GM18861 (cell line): ENCODE measurements at regions not wholly inside any gene's neighbourhood (a gene's known extent, or its start where the extent isn't known, plus 50 kb on each side); places are given as distances from the start of the nearest gene placed in this dataset.

Experiments used
- ATAC-seq: cut with Tn5 transposase; IDR thresholded peaks from one replicate; pipeline ENCODE4 v1.9.1; 2021; ENCODE audit not compliant: unreplicated experiment

- ATAC-seq: no peak
Measured at GRCh38 chr6:41469156-41470028, 76.8 kb upstream of the FOXP4 start.

DNA sequence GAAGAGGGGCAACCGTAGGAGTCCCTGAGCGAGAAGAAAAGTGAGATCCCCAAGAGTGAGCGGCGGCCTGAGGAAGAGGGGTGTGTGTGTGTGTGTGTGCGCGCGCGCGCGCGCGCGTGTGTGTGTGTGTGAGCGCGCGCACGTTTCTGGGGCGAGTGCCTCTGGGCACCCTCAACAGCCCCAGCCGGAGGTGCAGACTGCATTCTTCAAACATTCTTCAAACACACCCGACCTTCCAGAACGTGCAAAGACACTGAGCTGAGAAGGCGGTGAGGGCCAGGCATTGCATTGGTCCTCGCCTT, 76.2 kb upstream of the FOXP4 start:
- no peak for ATAC-seq

DNA sequence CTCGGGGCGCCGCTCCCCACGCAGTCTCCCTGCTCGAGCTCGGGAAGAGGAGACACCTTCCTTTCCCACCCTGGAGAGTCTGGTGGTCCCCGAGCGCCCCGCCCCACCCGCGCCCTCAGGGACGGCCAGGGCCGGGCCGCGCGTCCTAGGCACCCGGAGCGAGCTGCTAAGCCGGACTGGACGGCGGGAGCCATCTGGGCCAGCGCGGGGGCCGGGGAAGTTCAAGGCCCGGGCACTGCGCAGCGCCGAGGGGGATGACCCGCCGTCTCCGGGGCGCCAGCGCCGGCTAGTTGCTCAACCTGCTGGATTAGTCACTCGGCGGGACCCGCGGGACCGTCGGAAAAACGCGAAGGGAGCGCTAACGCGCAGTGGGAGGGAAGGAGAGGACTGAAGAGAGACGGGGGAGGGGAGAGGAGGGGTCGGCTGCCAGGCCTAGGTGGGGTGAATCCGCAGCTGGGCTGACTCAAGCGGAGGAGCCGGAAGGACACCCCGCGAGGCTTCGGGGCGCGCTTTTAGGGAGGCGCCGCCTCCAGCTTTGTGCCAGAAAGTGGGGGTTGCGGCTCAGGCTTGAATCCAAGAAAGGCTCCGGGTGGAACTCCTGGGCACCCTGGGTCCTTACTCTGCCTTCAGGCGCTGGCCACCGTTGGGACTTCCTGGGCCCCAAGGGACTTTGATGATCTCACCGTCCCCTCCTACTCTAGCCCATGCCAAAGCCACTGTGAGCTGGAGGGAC, 75.7 kb upstream of the FOXP4 start:
- ATAC-seq: no peak

DNA sequence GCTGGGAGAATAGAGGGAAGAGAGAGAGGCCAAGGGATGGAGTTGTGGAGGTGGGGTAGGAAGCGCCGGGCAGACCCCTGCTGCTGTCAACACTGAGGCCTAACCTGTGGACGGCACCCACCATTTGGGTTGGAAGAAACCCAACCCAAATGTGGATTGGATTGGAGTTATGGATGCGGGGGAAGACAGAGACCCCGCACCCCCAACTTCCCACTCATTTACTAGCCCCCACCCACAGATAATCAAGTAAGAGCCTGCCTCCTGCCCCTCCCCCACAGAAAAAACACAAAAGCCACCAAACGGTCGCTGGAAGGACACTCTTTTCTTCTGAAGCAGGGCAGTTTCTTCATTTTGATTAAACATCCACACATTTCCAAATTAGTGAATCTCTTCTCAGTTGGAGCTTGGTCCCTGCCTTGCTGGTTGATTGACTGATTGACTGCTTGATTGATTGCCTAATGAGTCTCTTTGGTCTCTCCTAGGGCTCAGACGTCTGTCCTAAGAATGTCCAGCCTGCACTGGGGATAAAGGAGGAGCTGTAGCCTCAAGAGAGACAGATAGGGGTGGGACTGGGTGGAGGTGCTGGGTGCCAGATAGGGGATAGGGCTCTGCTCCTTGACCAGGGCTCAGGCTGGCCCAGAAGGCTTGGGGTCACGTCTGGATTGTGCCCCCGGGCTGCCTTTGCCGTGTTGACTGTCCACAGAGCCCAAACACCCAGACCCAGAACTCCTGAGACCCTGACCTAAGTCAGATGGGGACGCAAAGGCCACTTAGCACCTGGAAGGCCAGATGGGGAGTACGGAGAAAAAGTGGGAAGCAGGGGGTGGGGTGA, 74.9 kb upstream of the FOXP4 start:
- no peak for ATAC-seq

GRCh38 chr6:41474213-41474933, 71.8 kb upstream of the FOXP4 start:
- ATAC-seq: no peak

- ATAC-seq: no peak
Measured at GRCh38 chr6:41475164-41475563, 71.0 kb upstream of the FOXP4 start.

DNA sequence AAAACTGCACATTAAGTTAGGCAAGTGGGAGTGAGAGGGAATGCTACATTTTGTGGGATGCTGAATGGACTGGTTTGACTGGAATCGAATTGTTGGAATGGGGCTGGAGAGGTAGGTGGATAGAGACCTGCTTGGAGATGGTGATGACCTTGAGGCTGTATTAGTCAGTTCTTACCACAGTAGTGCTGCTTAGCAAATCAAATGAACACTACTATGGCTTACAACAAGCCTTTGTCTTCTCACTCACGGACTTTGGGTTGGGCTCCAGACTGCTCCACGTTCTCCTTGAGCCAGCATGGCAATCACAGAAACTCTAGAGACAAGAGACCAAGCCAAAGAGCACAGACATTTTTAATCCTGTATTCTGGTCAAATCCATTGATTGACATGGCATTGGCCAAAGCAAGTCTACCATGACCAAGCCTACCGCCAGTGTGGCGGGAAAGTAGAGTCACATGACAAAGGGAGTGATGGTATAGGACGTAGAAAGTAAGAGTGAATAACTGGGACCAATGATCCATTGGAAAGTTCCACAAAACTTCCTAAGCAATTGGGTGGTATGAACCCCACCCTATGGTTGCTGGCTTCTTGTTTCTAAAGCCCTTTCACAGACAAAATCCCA, 70.3 kb upstream of the FOXP4 start:
- ATAC-seq: no peak

- ATAC-seq: no peak
Measured at GRCh38 chr6:41476401-41476800, 69.8 kb upstream of the FOXP4 start.

- ATAC-seq: no peak
Measured at GRCh38 chr6:41477572-41477971, 68.6 kb upstream of the FOXP4 start.

DNA sequence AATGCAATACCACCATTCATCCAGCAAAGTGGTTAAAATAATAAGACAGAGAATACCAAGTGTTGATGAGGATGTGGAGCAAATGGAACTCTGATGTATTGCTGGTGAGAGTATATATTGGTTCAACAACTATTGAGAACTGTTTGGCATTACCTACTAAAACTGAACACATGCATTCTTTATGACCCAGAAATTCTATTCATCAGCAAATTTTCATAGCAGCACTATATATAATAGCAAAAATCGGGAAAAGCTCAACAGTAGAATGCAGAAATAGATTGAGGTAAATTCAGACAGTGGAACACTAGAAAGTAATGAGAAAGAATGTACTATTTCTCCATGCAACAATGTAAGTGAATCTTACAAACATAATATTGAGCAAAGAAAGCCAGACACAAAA, 62.2 kb upstream of the FOXP4 start:
- no peak for ATAC-seq

- no peak for ATAC-seq
Measured at GRCh38 chr6:41487860-41488432, 58.2 kb upstream of the FOXP4 start.

DNA sequence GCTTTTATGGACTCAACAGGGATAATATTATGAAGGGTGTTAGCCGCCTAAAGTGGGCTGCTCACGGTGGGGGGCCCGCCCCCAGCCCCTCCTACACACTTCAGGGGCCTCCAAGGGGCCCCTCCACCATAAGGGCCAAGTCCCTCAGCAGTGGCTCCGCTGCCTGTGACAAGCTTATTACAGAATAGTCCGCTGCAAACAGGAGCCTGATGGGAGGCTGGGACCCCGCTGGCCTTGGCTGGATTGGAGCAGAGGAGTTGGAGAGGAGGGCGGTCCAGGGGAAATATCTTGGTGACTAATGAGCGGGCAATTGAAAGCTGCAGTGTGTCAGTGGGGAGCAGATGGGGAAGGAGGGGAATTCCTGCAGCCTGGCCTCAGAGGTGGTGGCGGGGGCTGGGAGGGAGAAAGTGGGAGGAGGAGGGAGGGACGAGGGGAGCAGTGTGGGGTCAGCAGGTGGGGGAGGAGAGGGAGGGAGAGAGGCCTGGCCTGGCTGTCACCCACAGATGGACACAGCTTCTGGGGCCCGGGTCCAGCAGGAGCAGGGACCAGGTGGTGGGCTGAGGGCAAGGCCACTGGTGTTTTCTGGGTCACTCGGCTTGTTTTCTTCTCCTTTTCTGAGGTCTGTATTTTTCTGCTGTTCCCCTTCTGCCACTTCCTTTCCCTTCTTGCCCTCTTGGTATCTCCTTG, 57.6 kb upstream of the FOXP4 start:
- no peak for ATAC-seq

- no peak for ATAC-seq
Measured at GRCh38 chr6:41489120-41489851, 56.9 kb upstream of the FOXP4 start.

GRCh38 chr6:41492261-41492891, 53.8 kb upstream of the FOXP4 start:
- no peak for ATAC-seq

DNA sequence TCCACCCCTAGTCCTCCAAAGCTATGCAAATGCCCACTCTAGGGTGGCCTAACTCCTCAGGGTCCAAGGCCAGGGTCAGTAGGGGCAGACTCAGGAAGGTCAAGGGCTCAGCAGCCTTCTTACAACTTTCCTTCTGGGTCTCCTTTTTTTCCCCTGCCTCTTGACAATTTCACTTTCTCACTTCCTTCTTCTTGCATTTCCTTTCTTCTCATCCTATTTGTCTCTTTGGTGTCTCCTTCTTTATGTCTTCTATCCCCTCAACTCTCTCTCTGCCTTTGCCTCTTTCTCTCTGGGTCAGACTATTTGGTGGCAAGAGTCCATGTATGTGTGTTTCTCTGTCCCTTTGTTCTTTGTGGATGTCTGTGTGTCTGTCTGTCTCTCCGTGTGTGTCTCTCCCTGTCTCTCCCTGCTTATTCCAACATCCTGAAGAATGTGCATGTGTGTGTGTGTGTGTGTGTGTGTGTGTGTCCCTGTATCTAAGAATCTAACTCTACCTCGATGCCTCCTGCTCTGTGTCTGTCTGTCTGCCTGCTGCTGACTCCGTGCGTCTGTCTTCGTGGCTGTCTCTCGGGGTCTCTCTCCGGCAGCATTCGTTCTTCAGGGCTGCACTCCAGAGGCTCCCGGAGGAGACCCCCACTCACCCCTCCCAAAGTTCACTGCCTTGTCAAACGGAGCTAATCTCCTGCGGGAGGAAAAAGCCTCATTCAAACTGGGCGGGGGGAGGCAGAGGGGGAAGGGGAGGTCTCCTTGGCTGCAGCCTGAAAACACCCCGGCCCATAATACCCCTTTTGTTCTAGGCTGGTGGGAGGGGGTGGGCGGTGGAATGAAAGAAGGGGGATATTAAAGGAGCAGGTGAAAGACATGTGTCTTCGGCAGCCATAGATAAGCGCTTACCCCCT, 51.7 kb upstream of the FOXP4 start:
- no peak for ATAC-seq
